Activated CD8-positive, alpha-beta memory T cell treated with anti-CD3 and anti-CD28 coated beads, Interleukin-2, amount 10 ng/mL, durations not matched to agents 7 days and 5 days (primary cell): ENCODE measurements at regions not wholly inside any gene's neighbourhood (a gene's known extent, or its start where the extent isn't known, plus 50 kb on each side); places are given as distances from the start of the nearest gene placed in this dataset.
A peak's percentile ranks its signal among the peaks of the same experiment; 100 is the strongest.
"Not testable (repeated sequence)": the region's sequence is repeated elsewhere in the genome, so short reads cannot be mapped to it uniquely, and the experiment has no call there.

Experiments used
- ATAC-seq: fragments of 150-1000 bp; cut with Tn5 transposase; one replicate; pipeline ENCODE4 v1.10.0; 2021; ENCODE audit warnings: moderate library complexity
- CTCF ChIA-PET: fragments of 350-600 bp; sonication (Branson Sonifier 250); formaldehyde crosslinking; loops from one replicate; lab custom pipeline; 2021; ENCODE audit warnings: antibody characterized with exemption; lab: Charles Lee
- DNase-seq: peaks from one replicate; pipeline ENCODE4 v3.0.0-alpha.2; 2020
- H3K27ac Mint-ChIP-seq: one replicate; pipeline ENCODE4 v1.8.0; 2021; ENCODE audit warnings: mild to moderate bottlenecking, mixed read lengths
- H3K27me3 Mint-ChIP-seq: one replicate; pipeline ENCODE4 v1.8.0; 2021; ENCODE audit warnings: mixed read lengths
- H3K36me3 Mint-ChIP-seq: one replicate; pipeline ENCODE4 v1.8.0; 2021; ENCODE audit warnings: mild to moderate bottlenecking, mixed read lengths
- H3K4me1 Mint-ChIP-seq: one replicate; pipeline ENCODE4 v1.8.0; 2021; ENCODE audit warnings: mixed read lengths
- H3K4me3 Mint-ChIP-seq: one replicate; pipeline ENCODE4 v1.8.0; 2021; ENCODE audit warnings: mild to moderate bottlenecking, moderate library complexity, mixed read lengths
- H3K9me3 Mint-ChIP-seq: one replicate; pipeline ENCODE4 v1.8.0; 2022; ENCODE audit warnings: low read depth, mixed read lengths

GRCh38 chr15:70376929-70377691 is 279.4 kb upstream of the TLE3 start:
- peaks cover 3% of the 10 kb centered on the region for H3K9me3 Mint-ChIP-seq
- peak; percentile 27 for DNase-seq
- H3K36me3 Mint-ChIP-seq = no peaks in the 10 kb centered on the region
- no peak for ATAC-seq
- no peak overlapping the region for H3K4me3 Mint-ChIP-seq
- H3K4me1 Mint-ChIP-seq = no peaks in the 10 kb centered on the region
- peaks cover 39% of the 10 kb centered on the region for H3K27me3 Mint-ChIP-seq
- CTCF ChIA-PET = no interaction called here
- no peak overlapping the region for H3K27ac Mint-ChIP-seq

DNA sequence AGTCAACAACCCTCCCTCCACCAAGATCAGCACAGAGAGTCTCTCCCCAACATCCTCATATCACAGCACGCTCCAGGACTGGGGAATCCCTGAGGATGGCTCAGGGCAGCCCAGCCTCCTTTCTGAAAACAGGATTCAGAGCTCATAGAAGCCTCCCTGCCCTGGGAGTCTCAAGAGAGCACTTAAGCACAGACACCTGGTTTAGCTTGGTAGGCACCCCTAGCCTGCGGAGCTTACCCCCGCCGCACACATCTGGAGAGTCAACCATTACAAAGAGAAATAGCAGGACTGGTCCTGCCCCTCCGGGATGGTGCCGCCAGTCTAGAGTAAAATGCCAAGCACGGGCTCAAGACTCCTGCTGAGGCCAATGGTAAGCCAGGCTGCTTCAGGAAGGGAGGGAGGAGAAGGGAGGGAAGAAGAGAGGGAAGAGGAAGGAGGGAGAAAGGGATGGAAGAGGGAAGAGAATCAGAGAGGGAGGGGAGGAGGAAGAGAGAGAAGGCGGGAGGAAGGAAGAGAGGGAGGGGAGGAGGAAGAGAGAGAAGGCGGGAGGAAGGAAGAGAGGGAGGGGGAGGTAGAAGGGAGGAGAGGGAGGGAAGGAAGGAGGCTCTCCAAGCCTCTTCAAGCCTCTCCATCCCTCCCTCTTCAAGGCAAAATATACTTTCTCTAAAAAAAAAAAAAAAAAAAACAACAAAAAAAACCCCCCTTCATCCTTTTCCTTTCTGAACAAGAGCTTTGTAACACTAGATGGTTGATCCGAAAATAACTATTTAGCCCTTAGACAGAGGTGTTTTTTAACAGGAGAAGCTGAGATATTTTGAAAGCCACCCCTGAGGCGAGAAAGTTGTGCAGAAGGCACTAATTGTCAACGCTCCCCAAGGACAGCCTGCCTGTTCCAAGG is 278.6 kb upstream of the TLE3 start:
- Mint-ChIP-seq H3K4me1 (no peaks in the 10 kb centered on the region), H3K36me3 (no peaks in the 10 kb centered on the region), H3K27ac (no peak overlapping the region), H3K27me3 (peaks cover 43% of the 10 kb centered on the region), H3K4me3 (no peak overlapping the region), H3K9me3 (no peaks in the 10 kb centered on the region)
- no peak for DNase-seq
- CTCF ChIA-PET = no interaction called here
- ATAC-seq = no peak

GRCh38 chr15:70375586-70375985 is 277.9 kb upstream of the TLE3 start:
- Mint-ChIP-seq H3K36me3 (no peaks in the 10 kb centered on the region), H3K27ac (no peak overlapping the region), H3K4me1 (no peaks in the 10 kb centered on the region), H3K27me3 (peaks cover 50% of the 10 kb centered on the region), H3K9me3 (no peaks in the 10 kb centered on the region), H3K4me3 (no peak overlapping the region)
- DNase-seq (peak; percentile 15), ATAC-seq (no peak)
- CTCF ChIA-PET = no interaction called here

GRCh38 chr15:70375006-70375431 is 277.3 kb upstream of the TLE3 start:
- no peak for ATAC-seq
- no peaks in the 10 kb centered on the region for H3K9me3 Mint-ChIP-seq
- H3K36me3 Mint-ChIP-seq = no peaks in the 10 kb centered on the region
- no peak overlapping the region for H3K27ac Mint-ChIP-seq
- no peaks in the 10 kb centered on the region for H3K4me1 Mint-ChIP-seq
- CTCF ChIA-PET = no interaction called here
- H3K4me3 Mint-ChIP-seq = no peak overlapping the region
- peaks cover 55% of the 10 kb centered on the region for H3K27me3 Mint-ChIP-seq
- DNase-seq = no peak

DNA sequence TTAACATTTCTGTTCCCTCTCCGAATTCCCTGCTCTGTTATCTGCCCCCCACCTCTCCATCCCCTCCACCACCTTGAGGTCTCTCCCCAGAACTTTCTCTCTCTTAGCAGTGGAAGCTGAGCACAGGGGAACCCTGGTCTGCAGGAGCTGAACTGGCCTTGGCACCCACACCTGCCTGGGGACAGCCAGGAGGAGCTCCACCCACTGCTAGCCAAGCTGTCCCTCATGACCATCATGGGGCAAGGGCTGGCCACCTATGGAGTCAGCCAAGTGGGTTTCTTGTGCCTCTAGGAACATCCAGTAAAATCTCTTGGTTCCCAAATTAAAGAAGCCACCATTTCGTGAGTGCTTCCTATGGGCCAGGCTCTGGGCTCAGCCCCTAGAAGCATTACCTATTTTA is 276.4 kb upstream of the TLE3 start:
- Mint-ChIP-seq H3K36me3 (no peaks in the 10 kb centered on the region), H3K27ac (no peak overlapping the region), H3K4me1 (no peaks in the 10 kb centered on the region), H3K27me3 (peaks cover 63% of the 10 kb centered on the region), H3K4me3 (no peak overlapping the region), H3K9me3 (no peaks in the 10 kb centered on the region)
- DNase-seq = no peak
- no peak for ATAC-seq
- CTCF ChIA-PET = no interaction called here

DNA sequence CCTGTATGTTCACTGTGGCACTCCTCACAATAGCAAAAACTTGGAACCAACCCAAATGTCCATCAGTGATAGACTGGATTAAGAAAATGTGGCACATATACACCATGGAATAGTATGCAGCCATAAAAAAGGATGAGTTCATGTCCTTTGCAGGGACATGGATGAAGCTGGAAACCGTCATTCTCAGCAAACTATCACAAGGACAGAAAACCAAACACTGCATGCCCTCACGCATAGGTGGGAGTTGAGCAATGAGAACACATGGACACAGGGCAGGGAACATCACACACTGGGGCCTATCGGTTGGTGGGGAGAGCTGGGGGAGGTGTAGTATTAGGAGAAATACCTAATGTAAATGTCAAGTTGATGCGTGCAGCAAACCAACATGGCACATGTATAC is 275.7 kb upstream of the TLE3 start:
- H3K4me1 Mint-ChIP-seq, ATAC-seq, CTCF ChIA-PET, H3K27ac Mint-ChIP-seq, H3K36me3 Mint-ChIP-seq, H3K9me3 Mint-ChIP-seq, H3K4me3 Mint-ChIP-seq, DNase-seq: not testable (repeated sequence)
- H3K27me3 Mint-ChIP-seq = peaks cover 69% of the 10 kb centered on the region

DNA sequence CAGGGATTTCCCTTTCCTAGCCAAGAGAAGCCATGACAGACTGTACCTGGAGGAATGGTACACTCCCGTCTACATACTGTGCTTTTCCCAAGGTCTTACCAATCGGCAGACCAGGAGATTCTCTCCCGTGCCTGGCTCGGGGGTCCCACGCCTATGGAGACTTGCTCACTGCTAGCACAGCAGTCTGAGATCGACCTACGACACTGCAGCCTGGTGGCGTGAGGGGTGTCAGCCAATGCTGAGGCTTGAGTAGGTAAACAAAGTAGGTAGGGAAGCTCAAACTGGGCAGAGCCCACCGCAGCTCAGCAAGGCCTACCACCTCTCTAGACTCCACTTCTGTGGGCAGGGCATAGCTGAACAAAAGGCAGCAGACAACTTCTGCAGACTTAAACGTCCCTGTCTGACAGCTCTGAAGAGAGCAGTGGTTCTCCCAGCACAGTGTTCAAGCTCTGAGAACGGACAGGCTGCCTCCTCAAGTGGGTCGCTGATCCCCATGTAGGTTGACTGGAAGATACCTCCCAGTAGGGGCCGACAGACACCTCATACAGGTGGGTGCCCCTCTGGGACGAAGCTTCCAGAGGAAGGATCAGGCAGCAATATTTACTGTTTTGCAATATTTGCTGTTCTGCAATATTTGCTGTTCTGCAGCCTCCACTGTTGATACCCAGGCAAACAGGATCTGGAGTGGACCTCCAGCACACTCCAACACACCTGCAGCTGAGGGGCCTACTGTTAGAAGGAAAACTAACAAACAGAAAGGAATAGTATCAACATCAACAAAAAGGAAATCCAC is 270.4 kb upstream of the TLE3 start:
- Mint-ChIP-seq H3K27me3 (peaks cover 65% of the 10 kb centered on the region), H3K27ac (peak overlapping the region; percentile 25)
- H3K9me3 Mint-ChIP-seq, ATAC-seq, DNase-seq, H3K4me3 Mint-ChIP-seq, CTCF ChIA-PET, H3K36me3 Mint-ChIP-seq, H3K4me1 Mint-ChIP-seq: not testable (repeated sequence)

DNA sequence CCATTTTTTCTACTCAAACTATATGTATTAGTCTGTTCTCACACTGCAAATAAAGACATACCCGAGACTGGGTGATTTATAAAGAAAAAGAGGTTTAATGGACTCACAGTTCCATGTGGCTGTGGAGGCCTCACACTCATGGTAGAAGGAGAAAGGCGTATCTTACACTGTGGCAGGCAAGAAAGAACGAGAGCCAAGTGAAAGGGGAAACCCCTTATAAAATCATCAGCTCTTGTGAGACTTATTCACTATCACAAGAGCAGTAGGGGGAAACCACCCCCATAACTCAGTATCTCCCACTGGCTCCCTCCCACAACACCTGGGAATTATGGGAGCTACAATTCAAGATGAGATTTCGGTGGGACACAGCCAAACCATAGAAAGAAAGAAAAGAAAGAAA is 266.3 kb upstream of the TLE3 start:
- not testable (repeated sequence) for H3K27ac Mint-ChIP-seq, H3K4me1 Mint-ChIP-seq, DNase-seq, H3K9me3 Mint-ChIP-seq, ATAC-seq, H3K4me3 Mint-ChIP-seq, H3K36me3 Mint-ChIP-seq
- CTCF ChIA-PET = interaction anchor here (0.9 kb wide), 1 partner anchor 103 kb away, joined by 3 read pairs; no protein-coding TSS in a partner anchor
- H3K27me3 Mint-ChIP-seq = peaks cover 31% of the 10 kb centered on the region

GRCh38 chr15:70362886-70363285 is 265.2 kb upstream of the TLE3 start:
- Mint-ChIP-seq H3K9me3 (no peaks in the 10 kb centered on the region), H3K27me3 (peaks cover 25% of the 10 kb centered on the region), H3K4me1 (no peaks in the 10 kb centered on the region), H3K27ac (no peak overlapping the region), H3K4me3 (no peak overlapping the region), H3K36me3 (no peaks in the 10 kb centered on the region)
- ATAC-seq (no peak), DNase-seq (peak; percentile 19)
- CTCF ChIA-PET = no interaction called here

GRCh38 chr15:70362350-70362749 is 264.6 kb upstream of the TLE3 start:
- no peak for DNase-seq
- CTCF ChIA-PET = no interaction called here
- no peak for ATAC-seq
- H3K27me3 Mint-ChIP-seq = peaks cover 25% of the 10 kb centered on the region
- H3K27ac Mint-ChIP-seq = no peak overlapping the region
- no peaks in the 10 kb centered on the region for H3K36me3 Mint-ChIP-seq
- H3K4me1 Mint-ChIP-seq = no peaks in the 10 kb centered on the region
- H3K9me3 Mint-ChIP-seq = no peaks in the 10 kb centered on the region
- no peak overlapping the region for H3K4me3 Mint-ChIP-seq

DNA sequence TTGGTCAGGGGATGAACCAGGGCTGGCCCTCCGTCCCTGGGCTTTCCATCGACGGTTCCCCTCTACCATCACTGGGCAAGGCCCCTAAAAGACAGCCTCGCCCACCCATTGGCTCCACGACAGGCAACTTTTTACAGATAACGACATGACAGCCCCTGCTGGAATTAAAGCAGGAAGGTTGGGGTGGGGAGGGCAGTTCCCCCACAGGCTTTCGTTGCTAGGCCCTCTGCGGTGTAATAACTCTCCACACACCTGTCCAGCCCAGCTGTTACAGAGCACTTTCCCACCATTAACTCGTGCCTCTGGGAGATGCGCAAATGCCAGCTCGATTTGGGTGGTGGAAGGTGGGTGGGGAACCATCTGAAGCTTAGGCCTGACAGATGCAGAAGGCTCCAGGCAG is 264.2 kb upstream of the TLE3 start:
- CTCF ChIA-PET = no interaction called here
- Mint-ChIP-seq H3K4me3 (no peak overlapping the region), H3K36me3 (no peaks in the 10 kb centered on the region), H3K4me1 (no peaks in the 10 kb centered on the region), H3K9me3 (no peaks in the 10 kb centered on the region), H3K27ac (no peak overlapping the region), H3K27me3 (peaks cover 21% of the 10 kb centered on the region)
- DNase-seq (peak; percentile 19), ATAC-seq (no peak)

- H3K27me3 Mint-ChIP-seq = peaks cover 15% of the 10 kb centered on the region
- DNase-seq = no peak
- H3K4me3 Mint-ChIP-seq = no peak overlapping the region
- no peaks in the 10 kb centered on the region for H3K36me3 Mint-ChIP-seq
- no peak overlapping the region for H3K27ac Mint-ChIP-seq
- CTCF ChIA-PET = no interaction called here
- no peaks in the 10 kb centered on the region for H3K4me1 Mint-ChIP-seq
- H3K9me3 Mint-ChIP-seq = no peaks in the 10 kb centered on the region
- ATAC-seq = no peak
Measured at GRCh38 chr15:70361106-70361505, 263.4 kb upstream of the TLE3 start.

GRCh38 chr15:70358871-70359647 is 261.3 kb upstream of the TLE3 start:
- no peak overlapping the region for H3K27ac Mint-ChIP-seq
- H3K27me3 Mint-ChIP-seq = peaks cover 9% of the 10 kb centered on the region
- no peak for DNase-seq
- H3K4me3 Mint-ChIP-seq = no peak overlapping the region
- CTCF ChIA-PET = no interaction called here
- no peaks in the 10 kb centered on the region for H3K9me3 Mint-ChIP-seq
- ATAC-seq = no peak
- H3K36me3 Mint-ChIP-seq = no peaks in the 10 kb centered on the region
- no peaks in the 10 kb centered on the region for H3K4me1 Mint-ChIP-seq
